DND-41 (cell line): ENCODE measurements at regions not wholly inside any gene's neighbourhood (a gene's known extent, or its start where the extent isn't known, plus 50 kb on each side); places are given as distances from the start of the nearest gene placed in this dataset.

Experiments used
- ATAC-seq: fragments of 200-7000 bp; cut with Tn5 transposase; 3 replicates; pipeline ENCODE4 v1.9.1; 2021; ENCODE audit warnings: low read depth; ENCODE audit not compliant: insufficient read depth
- DNase-seq: peaks from one replicate; pipeline ENCODE4 v3.0.0-alpha.2; 2020
- H2AFZ ChIP-seq: 2 replicates; pipeline ENCODE4 v1.6.0; 2012; ENCODE audit warnings: low read depth, low read length
- H3K27ac ChIP-seq: 2 replicates; pipeline ENCODE4 v1.5.1; 2012; ENCODE audit warnings: low read length, inconsistent platforms
- H3K27me3 ChIP-seq: fragments of 200-600 bp; sonication (generic); 2 replicates; pipeline ENCODE4 v1.6.0; 2012; ENCODE audit warnings: low read length, mild to moderate bottlenecking, inconsistent platforms; ENCODE audit not compliant: insufficient read depth, poor library complexity
- H3K36me3 ChIP-seq: 2 replicates; pipeline ENCODE4 v1.5.1; 2012; ENCODE audit warnings: low read length, inconsistent platforms; ENCODE audit not compliant: insufficient read depth
- H3K4me1 ChIP-seq: 2 replicates; pipeline ENCODE4 v1.5.1; 2012; ENCODE audit warnings: mild to moderate bottlenecking, low read length; ENCODE audit not compliant: insufficient read depth
- H3K4me2 ChIP-seq: 2 replicates; pipeline ENCODE4 v1.6.0; 2012; ENCODE audit warnings: mild to moderate bottlenecking, moderate library complexity, low read length, inconsistent platforms; ENCODE audit not compliant: insufficient read depth
- H3K4me3 ChIP-seq, 2 experiments: fragments of 200-600 bp in 1 of 2; shearing (Covaris generic) in 1 of 2; 2 replicates each; pipeline ENCODE4 v1.5.1; 2012 to 2016; ENCODE audit warnings: inconsistent platforms in 2 of 2, low read length in 2 of 2, mild to moderate bottlenecking in 2 of 2, low read depth in 1 of 2, moderate library complexity in 1 of 2
- H3K79me2 ChIP-seq: 2 replicates; pipeline ENCODE4 v1.6.0; 2012; ENCODE audit warnings: low read length, inconsistent platforms; ENCODE audit not compliant: insufficient read depth
- H3K9ac ChIP-seq: 2 replicates; pipeline ENCODE4 v1.6.0; 2012; ENCODE audit warnings: low read depth, mild to moderate bottlenecking, inconsistent platforms, low read length, moderate library complexity
- H3K9me3 ChIP-seq: 2 replicates; pipeline ENCODE4 v1.5.1; 2012; ENCODE audit warnings: low read length, moderate library complexity, mild to moderate bottlenecking, inconsistent platforms; ENCODE audit not compliant: insufficient read depth, severe bottlenecking
- H4K20me1 ChIP-seq: 2 replicates; pipeline ENCODE4 v1.6.0; 2012; ENCODE audit warnings: low read length; ENCODE audit not compliant: insufficient read depth
- EZH2 ChIP-seq: IDR thresholded peaks from 3 replicates; pipeline ENCODE4 v1.6.1; 2012; ENCODE audit warnings: borderline replicate concordance, low read depth, mild to moderate bottlenecking, moderate library complexity, low read length, inconsistent platforms; ENCODE audit not compliant: severe bottlenecking
- TF ChIP-seq, protein P1 (sequence below): IDR thresholded peaks from 2 replicates; pipeline ENCODE4 v1.5.1; 2012; ENCODE audit warnings: borderline replicate concordance, low read length, moderate library complexity, mild to moderate bottlenecking; ENCODE audit not compliant: poor library complexity, severe bottlenecking; ENCODE audit errors: extremely low read depth

- ATAC-seq, result no peak
- H3K4me2 ChIP-seq, result no peak overlapping the region
- no peak overlapping the region for H2AFZ ChIP-seq
- no peak for DNase-seq
- H4K20me1 ChIP-seq, result no peaks in the 10 kb centered on the region
- TF ChIP-seq EZH2, result no peak
- TF ChIP-seq, protein P1, sequence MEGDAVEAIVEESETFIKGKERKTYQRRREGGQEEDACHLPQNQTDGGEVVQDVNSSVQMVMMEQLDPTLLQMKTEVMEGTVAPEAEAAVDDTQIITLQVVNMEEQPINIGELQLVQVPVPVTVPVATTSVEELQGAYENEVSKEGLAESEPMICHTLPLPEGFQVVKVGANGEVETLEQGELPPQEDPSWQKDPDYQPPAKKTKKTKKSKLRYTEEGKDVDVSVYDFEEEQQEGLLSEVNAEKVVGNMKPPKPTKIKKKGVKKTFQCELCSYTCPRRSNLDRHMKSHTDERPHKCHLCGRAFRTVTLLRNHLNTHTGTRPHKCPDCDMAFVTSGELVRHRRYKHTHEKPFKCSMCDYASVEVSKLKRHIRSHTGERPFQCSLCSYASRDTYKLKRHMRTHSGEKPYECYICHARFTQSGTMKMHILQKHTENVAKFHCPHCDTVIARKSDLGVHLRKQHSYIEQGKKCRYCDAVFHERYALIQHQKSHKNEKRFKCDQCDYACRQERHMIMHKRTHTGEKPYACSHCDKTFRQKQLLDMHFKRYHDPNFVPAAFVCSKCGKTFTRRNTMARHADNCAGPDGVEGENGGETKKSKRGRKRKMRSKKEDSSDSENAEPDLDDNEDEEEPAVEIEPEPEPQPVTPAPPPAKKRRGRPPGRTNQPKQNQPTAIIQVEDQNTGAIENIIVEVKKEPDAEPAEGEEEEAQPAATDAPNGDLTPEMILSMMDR, result no peak
- no peaks in the 10 kb centered on the region for H3K27me3 ChIP-seq
- no peak overlapping the region for H3K9ac ChIP-seq
- no peaks in the 10 kb centered on the region for H3K79me2 ChIP-seq
- no peaks in the 10 kb centered on the region for H3K9me3 ChIP-seq
- no peak overlapping the region for H3K4me3 ChIP-seq
- H3K36me3 ChIP-seq, result no peaks in the 10 kb centered on the region
- H3K4me1 ChIP-seq, result no peaks in the 10 kb centered on the region
- H3K27ac ChIP-seq, result no peak overlapping the region
These were observed 681.4 kb upstream of the TENM4 start for GRCh38 chr11:80122211-80122610.

- Histone ChIP-seq H3K27ac (no peak overlapping the region), H3K9me3 (no peaks in the 10 kb centered on the region), H3K79me2 (no peaks in the 10 kb centered on the region), H3K4me3 (no peak overlapping the region), H3K4me2 (no peak overlapping the region), H3K27me3 (no peaks in the 10 kb centered on the region), H3K4me1 (no peaks in the 10 kb centered on the region), H4K20me1 (no peaks in the 10 kb centered on the region), H3K9ac (no peak overlapping the region), H3K36me3 (no peaks in the 10 kb centered on the region), H2AFZ (no peak overlapping the region)
- ATAC-seq, result no peak
- DNase-seq, result no peak
- no peak for TF ChIP-seq EZH2
These were observed 677.2 kb upstream of the TENM4 start for GRCh38 chr11:80118073-80118472.

GRCh38 chr11:80116796-80117195 is 676.0 kb upstream of the TENM4 start:
- TF ChIP-seq, protein P1, result no peak
- TF ChIP-seq EZH2, result no peak
- Histone ChIP-seq H3K9ac (no peak overlapping the region), H3K4me1 (no peaks in the 10 kb centered on the region), H3K4me3 (no peak overlapping the region), H3K9me3 (no peaks in the 10 kb centered on the region), H4K20me1 (no peaks in the 10 kb centered on the region), H2AFZ (no peak overlapping the region), H3K36me3 (no peaks in the 10 kb centered on the region), H3K4me2 (no peak overlapping the region), H3K79me2 (no peaks in the 10 kb centered on the region), H3K27ac (no peak overlapping the region), H3K27me3 (no peaks in the 10 kb centered on the region)
- no peak for ATAC-seq
- DNase-seq, result no peak

DNA sequence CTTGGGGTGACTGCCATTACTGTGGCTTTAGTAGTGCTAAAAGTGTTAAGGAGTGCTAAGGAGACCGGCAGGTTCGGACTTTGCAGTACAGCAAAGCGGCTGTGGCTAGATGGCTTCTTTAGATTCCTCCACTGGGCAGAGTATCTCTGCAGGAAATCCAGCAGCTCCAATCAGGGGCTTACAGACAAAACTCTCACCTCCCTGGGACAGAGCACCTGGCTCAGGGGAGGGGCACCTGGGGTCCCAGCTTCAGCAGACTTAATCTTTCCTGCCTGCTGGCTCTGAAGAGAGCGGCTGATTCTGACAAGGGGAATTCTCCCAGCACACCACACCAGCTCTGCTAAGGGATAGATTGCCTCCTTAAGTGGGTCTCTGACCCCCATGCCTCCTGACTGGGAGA is 668.8 kb upstream of the TENM4 start:
- no peak for TF ChIP-seq EZH2
- TF ChIP-seq, protein P1, result no peak
- H3K27ac ChIP-seq, result no peak overlapping the region
- no peaks in the 10 kb centered on the region for H3K4me1 ChIP-seq
- H3K79me2 ChIP-seq, result no peaks in the 10 kb centered on the region
- no peaks in the 10 kb centered on the region for H3K9me3 ChIP-seq
- no peaks in the 10 kb centered on the region for H4K20me1 ChIP-seq
- DNase-seq (no peak), ATAC-seq (no peak)
- H3K36me3 ChIP-seq, result no peaks in the 10 kb centered on the region
- H3K9ac ChIP-seq, result no peak overlapping the region
- no peak overlapping the region for H2AFZ ChIP-seq
- H3K27me3 ChIP-seq, result no peaks in the 10 kb centered on the region
- no peak overlapping the region for H3K4me3 ChIP-seq
- no peak overlapping the region for H3K4me2 ChIP-seq
